K562 (cell line): ENCODE measurements at regions not wholly inside any gene's neighbourhood (a gene's known extent, or its start where the extent isn't known, plus 50 kb on each side); places are given as distances from the start of the nearest gene placed in this dataset.
"Not testable (repeated sequence)": the region's sequence is repeated elsewhere in the genome, so short reads cannot be mapped to it uniquely, and the experiment has no call there.

Source experiments
- ATAC-seq: fragments of 200-7000 bp; cut with Tn5 transposase; 3 replicates; pipeline ENCODE4 v1.9.1; 2020; ENCODE audit warnings: moderate library complexity
- BruUV-seq: library from RNA; stranded (reverse); fragments of 400-500 nt; replicated peaks from 2 replicates; lab custom pipeline; 2021; lab: Mats Ljungman, UMichigan
- CTCF ChIA-PET: fragments of 300-600 bp; formaldehyde crosslinking; extraction: SDS; loops from one replicate; lab custom pipeline; 2021; ENCODE audit warnings: low intra/inter-chr PET ratio; lab: Yijun Ruan, JAX
- POLR2A ChIA-PET: fragments of 300-600, 350-650 bp; sonication (Branson Sonifier 250); formaldehyde crosslinking; extraction: SDS; loops from one replicate; lab custom pipeline; 2021; ENCODE audit warnings: antibody characterized with exemption, inconsistent platforms; lab: Yijun Ruan, JAX
- DNase-seq, 4 experiments: peaks; one replicate each; pipeline versions ENCODE4 v3.0.0 to v3.0.0-alpha.2; 2011 to 2018; ENCODE audit warnings: low spot score in 3 of 4, mixed read lengths in 3 of 4; ENCODE audit errors: extremely low read depth in 1 of 4
- FAIRE-seq: peaks from 2 replicates; lab custom pipeline; 2011; peaks lifted over from hg19 to GRCh38; lab: Jason Lieb, UNC
- H2AFZ ChIP-seq: 2 replicates; pipeline ENCODE4 v1.6.0; 2011; ENCODE audit warnings: low read depth, low read length, control low read depth, inconsistent platforms
- H3K27ac ChIP-seq: fragments of 200-600 bp; 3 replicates; pipeline ENCODE4 v1.8.0; 2011; ENCODE audit warnings: low read depth, mild to moderate bottlenecking, control low read depth, inconsistent platforms, low read length, moderate library complexity, mixed read lengths; ENCODE audit errors: extremely low read depth
- H3K27me3 ChIP-seq, 2 experiments: fragments of 300-600 bp in 1 of 2; 2 replicates in 1 of 2; 3 replicates in 1 of 2; pipeline versions ENCODE4 v1.6.0 to v1.8.0; 2011; ENCODE audit warnings: inconsistent platforms in 2 of 2, low read length in 2 of 2, mild to moderate bottlenecking in 1 of 2, mixed read lengths in 1 of 2, moderate library complexity in 1 of 2; ENCODE audit not compliant: control insufficient read depth in 2 of 2, insufficient read depth in 2 of 2
- H3K36me3 ChIP-seq: fragments of 300-600 bp; 3 replicates; pipeline ENCODE4 v1.8.0; 2011; ENCODE audit warnings: mild to moderate bottlenecking, low read length, inconsistent platforms; ENCODE audit not compliant: control insufficient read depth, insufficient read depth
- H3K4me1 ChIP-seq, 2 experiments: fragments of 200-600 bp in 1 of 2; replicated peaks in 1 of 2; 2 replicates in 1 of 2; 3 replicates in 1 of 2; pipeline versions ENCODE4 v1.5.1 to v1.8.0; 2011; ENCODE audit warnings: inconsistent platforms in 2 of 2, low read length in 2 of 2, mild to moderate bottlenecking in 1 of 2, mixed read lengths in 1 of 2, moderate library complexity in 1 of 2; ENCODE audit not compliant: control insufficient read depth in 2 of 2, insufficient read depth in 2 of 2
- H3K4me2 ChIP-seq: 2 replicates; pipeline ENCODE4 v1.6.1; 2011; ENCODE audit warnings: low read length, control low read depth, inconsistent platforms, mixed read lengths; ENCODE audit not compliant: insufficient read depth
- H3K4me3 ChIP-seq: fragments of 200-600 bp; sonication (generic), shearing (Covaris generic); 2 replicates; pipeline ENCODE4 v1.5.1; 2016; ENCODE audit warnings: control low read depth, inconsistent platforms
- H3K79me2 ChIP-seq: fragments of 200-600 bp; 3 replicates; pipeline ENCODE4 v1.8.0; 2011; ENCODE audit warnings: low read length, inconsistent platforms; ENCODE audit not compliant: control insufficient read depth, insufficient read depth
- H3K9ac ChIP-seq, 2 experiments: 2 replicates each; pipeline versions ENCODE4 v1.6.0 to v1.6.1; 2011; ENCODE audit warnings: low read depth in 2 of 2, low read length in 2 of 2, control low read depth in 1 of 2, inconsistent platforms in 1 of 2, mild to moderate bottlenecking in 1 of 2, mixed read lengths in 1 of 2; ENCODE audit not compliant: insufficient read depth in 1 of 2
- H3K9me1 ChIP-seq: one replicate; pipeline ENCODE4 v1.6.0; 2011; ENCODE audit warnings: inconsistent platforms, mild to moderate bottlenecking, low read length, moderate library complexity; ENCODE audit not compliant: control insufficient read depth, insufficient read depth
- H3K9me3 ChIP-seq: replicated peaks from 2 replicates; pipeline ENCODE4 v1.5.1; 2011; ENCODE audit warnings: low read depth, low read length, inconsistent platforms; ENCODE audit not compliant: control insufficient read depth, insufficient read depth
- H4K20me1 ChIP-seq: replicated peaks from 2 replicates; pipeline ENCODE4 v1.6.1; 2011; ENCODE audit warnings: low read length, inconsistent platforms, mixed read lengths; ENCODE audit not compliant: control insufficient read depth, insufficient read depth
- CBFA2T3 ChIP-seq: fragments of 450-650 bp; IDR thresholded peaks from 2 replicates; pipeline ENCODE4 v1.6.1; 2017
- GTF2E2 ChIP-seq: fragments of 200-800 bp; sonication (Bioruptor generic); IDR thresholded peaks from 2 replicates; pipeline ENCODE4 v1.6.1; 2016; ENCODE audit warnings: missing genetic modification characterization, missing compliant biosample characterization
- GTF3C2 ChIP-seq: IDR thresholded peaks from 3 replicates; pipeline ENCODE4 v1.6.1; 2011; ENCODE audit warnings: borderline replicate concordance, mild to moderate bottlenecking, moderate library complexity; ENCODE audit not compliant: insufficient read length; ENCODE audit errors: extremely low read depth
- RBM15 ChIP-seq: fragments of 200-400 bp; formaldehyde crosslinking; IDR thresholded peaks from 2 replicates; pipeline ENCODE4 v1.6.1; 2018; ENCODE audit warnings: mild to moderate bottlenecking, low read length, moderate library complexity; ENCODE audit not compliant: insufficient read depth
- TCFL5 ChIP-seq: fragments of 250-450 bp; sonication (Bioruptor Pico); conservative IDR thresholded peaks from 2 replicates; pipeline ENCODE4 v1.6.1; 2021; ENCODE audit warnings: mild to moderate bottlenecking, moderate library complexity, matching md5 sums
- ZNF311 ChIP-seq: fragments of 250-450 bp; sonication (Bioruptor Pico); IDR thresholded peaks from 2 replicates; pipeline ENCODE4 v1.4.0; 2020; ENCODE audit warnings: mild to moderate bottlenecking, moderate library complexity
- WGBS: fragments of 100-300 bp; shearing (Covaris generic); methylation state at CpG from one replicate; pipeline ENCODE4 v1.1.6; 2016; ENCODE audit warnings: low coverage, mixed read lengths; ENCODE audit not compliant: insufficient coverage; ENCODE audit errors: missing lambda C conversion rate; 5-methylcytosine and 5-hydroxymethylcytosine counted together
- in situ Hi-C: fragments of 300-500 bp; cut with MboI; formaldehyde crosslinking; loops from 4 replicates; pipeline ENCODE4 v1.15.0; 2018; ENCODE audit warnings: inconsistent platforms, mixed read lengths
- intact Hi-C: fragments of 100-400 bp; cut with micrococcal nuclease; formaldehyde crosslinking; loops from 2 replicates; pipeline ENCODE4 v1.14.2; 2022

GRCh38 chr2:20946468-20946867 lies 97.4 kb downstream of the APOB start:
- Histone ChIP-seq H3K9me1 (no peaks in the 10 kb centered on the region), H3K9me3 (no peaks in the 10 kb centered on the region), H3K4me2 (no peak overlapping the region), H4K20me1 (no peaks in the 10 kb centered on the region), H2AFZ (no peak overlapping the region), H3K27me3 (peaks cover under 1 to 28% of the 10 kb centered on the region in 2 experiments; a peak in 4 of 5 replicates), H3K36me3 (no peaks in the 10 kb centered on the region), H3K4me1 (no peaks in the 10 kb centered on the region), H3K9ac (no peak overlapping the region), H3K27ac (no peak overlapping the region), H3K4me3 (no peak overlapping the region), H3K79me2 (no peaks in the 10 kb centered on the region)
- POLR2A ChIA-PET, result no interaction called here
- no peak for TF ChIP-seq TCFL5
- TF ChIP-seq ZNF311 (CRISPR knock-in tag), result no peak
- TF ChIP-seq CBFA2T3, result no peak
- TF ChIP-seq GTF2E2 (tag), result no peak
- TF ChIP-seq GTF3C2, result no peak
- no peak for TF ChIP-seq RBM15
- in situ Hi-C loops (loop anchor here (25.0 kb wide), 1 partner anchor 509 kb away; the partner anchor contains the start of gene RHOB), intact Hi-C loops (no loop called here)
- 0% methylated on average over 3 of the region's 3 CpGs for WGBS
- CTCF ChIA-PET, result no interaction called here
- FAIRE-seq (no peak), DNase-seq (no peak), ATAC-seq (no peak)
- BruUV-seq, result no TSS peak

GRCh38 chr2:20943721-20944120 lies 100.2 kb downstream of the APOB start:
- H3K36me3 ChIP-seq, H2AFZ ChIP-seq, intact Hi-C loops, H3K9ac ChIP-seq, H3K79me2 ChIP-seq, ATAC-seq, FAIRE-seq, CTCF ChIA-PET, DNase-seq, H3K9me3 ChIP-seq, POLR2A ChIA-PET, H3K4me2 ChIP-seq, BruUV-seq, H3K4me3 ChIP-seq, H4K20me1 ChIP-seq, H3K4me1 ChIP-seq, H3K9me1 ChIP-seq, H3K27ac ChIP-seq: not testable (repeated sequence)
- H3K27me3 ChIP-seq, result peaks cover 5 to 19% of the 10 kb centered on the region in 2 experiments; a peak in 2 of 5 replicates
- in situ Hi-C loops, result loop anchor here (25.0 kb wide), 1 partner anchor 506 kb away; the partner anchor contains the start of gene RHOB
- WGBS, result 0% methylated on average over 6 of the region's 6 CpGs
